ENCODE measurements at regions not wholly inside any gene's neighbourhood (a gene's known extent, or its start where the extent isn't known, plus 50 kb on each side); places are given as distances from the start of the nearest gene placed in this dataset.

GRCh38 chr9:80651044-80651443 lies 1038.3 kb downstream of the TLE1 start:
- no peaks in the 10 kb centered on the region for H3K9me2 ChIP-seq (replicated peaks; ENCODE audit: insufficient read depth)
- H3K9me3 ChIP-seq (ENCODE audit: low read depth): no peaks in the 10 kb centered on the region
- no peak overlapping the region for H2AFZ ChIP-seq
- TF ChIP-seq EZH2phosphoT487 (IDR thresholded peaks at IDR 0.05; ENCODE audit: low read depth, severe bottlenecking, unreplicated experiment): no peak
- no peak for TF ChIP-seq EZH2 (IDR thresholded peaks at IDR 0.05; ENCODE audit: borderline replicate concordance)
- TF ChIP-seq, protein P1, sequence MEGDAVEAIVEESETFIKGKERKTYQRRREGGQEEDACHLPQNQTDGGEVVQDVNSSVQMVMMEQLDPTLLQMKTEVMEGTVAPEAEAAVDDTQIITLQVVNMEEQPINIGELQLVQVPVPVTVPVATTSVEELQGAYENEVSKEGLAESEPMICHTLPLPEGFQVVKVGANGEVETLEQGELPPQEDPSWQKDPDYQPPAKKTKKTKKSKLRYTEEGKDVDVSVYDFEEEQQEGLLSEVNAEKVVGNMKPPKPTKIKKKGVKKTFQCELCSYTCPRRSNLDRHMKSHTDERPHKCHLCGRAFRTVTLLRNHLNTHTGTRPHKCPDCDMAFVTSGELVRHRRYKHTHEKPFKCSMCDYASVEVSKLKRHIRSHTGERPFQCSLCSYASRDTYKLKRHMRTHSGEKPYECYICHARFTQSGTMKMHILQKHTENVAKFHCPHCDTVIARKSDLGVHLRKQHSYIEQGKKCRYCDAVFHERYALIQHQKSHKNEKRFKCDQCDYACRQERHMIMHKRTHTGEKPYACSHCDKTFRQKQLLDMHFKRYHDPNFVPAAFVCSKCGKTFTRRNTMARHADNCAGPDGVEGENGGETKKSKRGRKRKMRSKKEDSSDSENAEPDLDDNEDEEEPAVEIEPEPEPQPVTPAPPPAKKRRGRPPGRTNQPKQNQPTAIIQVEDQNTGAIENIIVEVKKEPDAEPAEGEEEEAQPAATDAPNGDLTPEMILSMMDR (IDR thresholded peaks at IDR 0.05; ENCODE audit: poor library complexity): no peak
- H3K4me3 ChIP-seq: no peak overlapping the region
- peaks cover 7% of the 10 kb centered on the region for H3K4me1 ChIP-seq (ENCODE audit: insufficient read depth)
- H4K20me1 ChIP-seq (ENCODE audit: insufficient read depth, poor library complexity, severe bottlenecking): no peaks in the 10 kb centered on the region
- peak overlapping the region; percentile 9 for H3K27ac ChIP-seq
- WGBS (ENCODE audit: low lambda C conversion rate, missing lambda C conversion rate): 53% methylated on average over 5 of the region's 5 CpGs
- H3K27me3 ChIP-seq: no peaks in the 10 kb centered on the region
- DNase-seq (ENCODE audit: low spot score): peak; percentile 30
- H3K36me3 ChIP-seq (replicated peaks; ENCODE audit: insufficient read depth, low read depth): no peaks in the 10 kb centered on the region
- no peaks in the 10 kb centered on the region for H3K79me2 ChIP-seq
- no peak overlapping the region for H3K4me2 ChIP-seq

DNA sequence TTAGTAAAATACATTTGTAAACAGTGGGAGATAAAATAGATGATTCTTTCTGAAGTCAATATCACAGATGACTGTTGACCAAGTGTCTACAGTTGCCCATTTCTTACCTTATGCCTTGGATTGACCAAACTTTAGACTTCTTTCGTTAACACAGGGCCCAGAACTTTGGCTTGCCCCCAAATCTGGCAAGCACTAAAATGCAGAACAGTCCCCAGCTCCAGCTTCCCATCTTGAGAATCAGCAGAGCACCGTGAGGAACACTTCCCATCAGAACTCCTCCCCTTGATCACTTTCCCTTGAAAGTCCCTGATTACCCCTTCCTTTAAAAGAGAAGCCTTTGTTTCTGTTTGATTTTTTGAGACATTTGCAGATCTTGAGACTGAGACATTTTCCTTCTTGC lies 1039.9 kb downstream of the TLE1 start:
- no peak for TF ChIP-seq EZH2 (IDR thresholded peaks at IDR 0.05; ENCODE audit: borderline replicate concordance)
- 79% methylated on average over 2 of the region's 2 CpGs for WGBS (ENCODE audit: low lambda C conversion rate, missing lambda C conversion rate)
- H2AFZ ChIP-seq: no peak overlapping the region
- no peaks in the 10 kb centered on the region for H4K20me1 ChIP-seq (ENCODE audit: insufficient read depth, poor library complexity, severe bottlenecking)
- no peaks in the 10 kb centered on the region for H3K9me3 ChIP-seq (ENCODE audit: low read depth)
- no peak for DNase-seq (ENCODE audit: low spot score)
- no peaks in the 10 kb centered on the region for H3K27me3 ChIP-seq
- H3K79me2 ChIP-seq: no peaks in the 10 kb centered on the region
- H3K4me3 ChIP-seq: no peak overlapping the region
- peak overlapping the region; percentile 41 for H3K27ac ChIP-seq
- H3K4me2 ChIP-seq: no peak overlapping the region
- no peaks in the 10 kb centered on the region for H3K9me2 ChIP-seq (replicated peaks; ENCODE audit: insufficient read depth)
- H3K4me1 ChIP-seq (ENCODE audit: insufficient read depth): peaks cover 7% of the 10 kb centered on the region
- no peaks in the 10 kb centered on the region for H3K36me3 ChIP-seq (replicated peaks; ENCODE audit: insufficient read depth, low read depth)

- peak; percentile 56 for DNase-seq (ENCODE audit: low spot score)
- 64% methylated on average over 3 of the region's 3 CpGs for WGBS (ENCODE audit: low lambda C conversion rate, missing lambda C conversion rate)
- Histone ChIP-seq H3K79me2 (no peaks in the 10 kb centered on the region), H4K20me1 (ENCODE audit: insufficient read depth, poor library complexity, severe bottlenecking) (no peaks in the 10 kb centered on the region), H3K4me1 (ENCODE audit: insufficient read depth) (peaks cover 7% of the 10 kb centered on the region), H3K9me3 (ENCODE audit: low read depth) (no peaks in the 10 kb centered on the region), H3K27me3 (no peaks in the 10 kb centered on the region), H3K4me3 (no peak overlapping the region), H3K36me3 (replicated peaks; ENCODE audit: insufficient read depth, low read depth) (no peaks in the 10 kb centered on the region), H3K4me2 (no peak overlapping the region), H3K9me2 (replicated peaks; ENCODE audit: insufficient read depth) (no peaks in the 10 kb centered on the region), H2AFZ (no peak overlapping the region), H3K27ac (peak overlapping the region; percentile 41)
- TF ChIP-seq EZH2phosphoT487 (IDR thresholded peaks at IDR 0.05; ENCODE audit: low read depth, severe bottlenecking, unreplicated experiment) (no peak), EZH2 (IDR thresholded peaks at IDR 0.05; ENCODE audit: borderline replicate concordance) (no peak)
- TF ChIP-seq, protein P1 (IDR thresholded peaks at IDR 0.05; ENCODE audit: poor library complexity): no peak
Measured at GRCh38 chr9:80649001-80649420, 1040.3 kb downstream of the TLE1 start.

DNA sequence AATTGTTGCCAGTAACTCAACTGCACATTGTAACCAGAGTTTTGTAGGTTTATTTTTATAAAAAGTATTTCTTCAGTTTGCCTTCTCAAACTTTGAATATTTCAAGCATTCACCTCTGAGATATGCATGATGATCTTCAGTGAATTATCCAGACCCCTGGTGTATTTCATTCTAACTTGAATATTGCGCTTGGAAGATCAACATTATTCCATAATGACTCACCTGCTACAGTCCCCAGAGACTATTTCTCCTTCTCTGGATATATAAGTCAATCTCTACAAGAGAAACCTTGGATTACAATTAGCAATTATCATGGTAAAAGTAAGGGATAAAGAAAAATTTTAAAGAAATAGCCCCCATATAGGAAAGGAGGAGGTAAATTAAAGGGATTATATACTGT lies 1041.0 kb downstream of the TLE1 start:
- 70% methylated on average over 1 of the region's 1 CpG for WGBS (ENCODE audit: low lambda C conversion rate, missing lambda C conversion rate)
- no peak for DNase-seq (ENCODE audit: low spot score)
- Histone ChIP-seq H3K27me3 (no peaks in the 10 kb centered on the region), H3K4me3 (no peak overlapping the region), H3K9me2 (replicated peaks; ENCODE audit: insufficient read depth) (no peaks in the 10 kb centered on the region), H3K79me2 (no peaks in the 10 kb centered on the region), H3K9me3 (ENCODE audit: low read depth) (no peaks in the 10 kb centered on the region), H2AFZ (no peak overlapping the region), H3K36me3 (replicated peaks; ENCODE audit: insufficient read depth, low read depth) (no peaks in the 10 kb centered on the region), H3K4me2 (no peak overlapping the region), H4K20me1 (ENCODE audit: insufficient read depth, poor library complexity, severe bottlenecking) (no peaks in the 10 kb centered on the region), H3K4me1 (ENCODE audit: insufficient read depth) (peaks cover 7% of the 10 kb centered on the region), H3K27ac (peak overlapping the region; percentile 20)
- no peak for TF ChIP-seq EZH2phosphoT487 (IDR thresholded peaks at IDR 0.05; ENCODE audit: low read depth, severe bottlenecking, unreplicated experiment)
- TF ChIP-seq, protein P1 (IDR thresholded peaks at IDR 0.05; ENCODE audit: poor library complexity): no peak
- TF ChIP-seq EZH2 (IDR thresholded peaks at IDR 0.05; ENCODE audit: borderline replicate concordance): no peak

All from hepatocyte (in vitro differentiated cells).